ENCODE measurements at regions not wholly inside any gene's neighbourhood (a gene's known extent, or its start where the extent isn't known, plus 50 kb on each side); places are given as distances from the start of the nearest gene placed in this dataset.

DNA sequence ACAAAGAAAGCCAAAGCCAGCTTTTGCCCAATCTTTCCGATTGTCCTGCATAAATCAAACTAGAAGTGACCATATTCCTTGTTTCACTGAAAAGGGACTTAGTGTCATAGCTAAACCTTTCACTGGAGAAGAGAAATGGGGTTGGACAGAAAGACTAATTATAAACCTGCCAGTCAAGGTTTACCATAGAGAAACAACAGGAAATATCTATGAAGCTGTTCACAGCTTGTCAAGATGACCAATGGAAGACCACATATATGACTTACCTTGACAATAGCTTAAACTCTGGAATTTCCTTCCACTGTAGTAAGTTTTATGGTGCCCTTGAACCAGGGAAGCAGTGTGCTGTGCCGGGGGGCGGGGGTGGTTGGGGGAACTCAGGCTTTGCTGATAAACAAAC is 107.7 kb upstream of the PHACTR1 start:
- TF ChIP-seq, protein P1, sequence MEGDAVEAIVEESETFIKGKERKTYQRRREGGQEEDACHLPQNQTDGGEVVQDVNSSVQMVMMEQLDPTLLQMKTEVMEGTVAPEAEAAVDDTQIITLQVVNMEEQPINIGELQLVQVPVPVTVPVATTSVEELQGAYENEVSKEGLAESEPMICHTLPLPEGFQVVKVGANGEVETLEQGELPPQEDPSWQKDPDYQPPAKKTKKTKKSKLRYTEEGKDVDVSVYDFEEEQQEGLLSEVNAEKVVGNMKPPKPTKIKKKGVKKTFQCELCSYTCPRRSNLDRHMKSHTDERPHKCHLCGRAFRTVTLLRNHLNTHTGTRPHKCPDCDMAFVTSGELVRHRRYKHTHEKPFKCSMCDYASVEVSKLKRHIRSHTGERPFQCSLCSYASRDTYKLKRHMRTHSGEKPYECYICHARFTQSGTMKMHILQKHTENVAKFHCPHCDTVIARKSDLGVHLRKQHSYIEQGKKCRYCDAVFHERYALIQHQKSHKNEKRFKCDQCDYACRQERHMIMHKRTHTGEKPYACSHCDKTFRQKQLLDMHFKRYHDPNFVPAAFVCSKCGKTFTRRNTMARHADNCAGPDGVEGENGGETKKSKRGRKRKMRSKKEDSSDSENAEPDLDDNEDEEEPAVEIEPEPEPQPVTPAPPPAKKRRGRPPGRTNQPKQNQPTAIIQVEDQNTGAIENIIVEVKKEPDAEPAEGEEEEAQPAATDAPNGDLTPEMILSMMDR (IDR thresholded peaks at IDR 0.05; ENCODE audit: insufficient read depth, low read depth, low read length, missing control alignments): no peak
- no peak overlapping the region for H3K4me3 ChIP-seq (ENCODE audit: low read length)
- no peak for DNase-seq (ENCODE audit: low read depth)

DNA sequence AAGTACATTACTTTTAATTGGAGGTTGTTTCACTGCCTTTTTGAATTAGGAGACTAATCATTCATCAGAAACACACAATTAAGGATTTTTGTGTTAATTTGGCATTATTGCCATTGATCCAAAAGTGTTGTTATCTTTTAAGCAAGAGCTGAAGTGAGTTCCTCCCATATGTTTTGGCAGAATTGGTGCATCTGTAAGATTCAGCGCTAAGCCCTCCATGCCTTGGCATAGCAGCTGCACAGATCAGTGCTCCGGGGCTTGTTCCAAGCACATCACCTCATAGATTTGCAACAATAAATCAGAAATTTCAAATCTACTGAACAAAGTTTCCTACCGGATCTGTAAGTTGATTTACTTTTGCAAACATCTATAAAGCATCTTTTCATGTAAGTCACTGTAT is 106.8 kb upstream of the PHACTR1 start:
- no peak overlapping the region for H3K4me3 ChIP-seq (ENCODE audit: low read length)
- TF ChIP-seq, protein P1 (IDR thresholded peaks at IDR 0.05; ENCODE audit: insufficient read depth, low read depth, low read length, missing control alignments): no peak
- no peak for DNase-seq (ENCODE audit: low read depth)

DNA sequence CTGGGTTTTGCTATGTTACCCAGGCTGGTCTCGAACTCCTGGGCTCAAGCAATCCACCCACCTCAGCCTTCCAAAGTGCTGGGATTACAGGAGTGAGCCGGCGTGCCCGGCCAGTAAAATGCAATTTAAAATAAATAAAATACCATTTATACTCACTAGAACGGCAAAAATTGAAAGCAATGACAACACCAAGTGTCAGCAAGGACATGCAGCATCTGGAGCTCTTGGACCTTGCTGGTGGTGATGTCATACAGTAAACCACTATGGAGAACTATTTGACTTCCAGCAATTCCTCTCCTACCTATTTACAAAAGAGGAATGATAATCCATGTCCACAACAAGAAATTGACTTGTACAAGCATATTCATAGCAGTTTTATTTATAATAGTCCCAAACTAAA is 105.7 kb upstream of the PHACTR1 start:
- TF ChIP-seq, protein P1 (IDR thresholded peaks at IDR 0.05; ENCODE audit: insufficient read depth, low read depth, low read length, missing control alignments): no peak
- no peak for DNase-seq (ENCODE audit: low read depth)
- H3K4me3 ChIP-seq (ENCODE audit: low read length): no peak overlapping the region

DNA sequence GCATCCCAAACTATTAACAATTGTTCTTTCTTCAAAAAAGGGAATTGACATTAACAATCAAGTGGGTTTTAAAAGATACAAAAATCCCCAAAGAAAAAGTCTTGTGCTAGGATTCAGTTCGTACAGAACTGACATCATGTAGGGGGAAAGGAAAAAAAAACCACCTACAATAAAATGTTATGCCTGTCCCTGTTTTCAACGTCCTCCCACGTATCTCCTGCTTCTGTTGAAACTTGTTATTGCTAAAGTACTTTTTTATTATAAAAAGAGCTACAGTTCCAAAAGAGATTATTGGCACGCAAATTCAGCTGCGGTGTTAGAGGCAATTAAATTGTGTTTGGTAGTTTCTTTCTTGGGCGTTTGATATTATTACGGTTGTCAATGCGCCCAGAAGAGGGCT is 102.8 kb upstream of the PHACTR1 start:
- no peak for DNase-seq (ENCODE audit: low read depth)
- TF ChIP-seq, protein P1 (IDR thresholded peaks at IDR 0.05; ENCODE audit: insufficient read depth, low read depth, low read length, missing control alignments): no peak
- H3K4me3 ChIP-seq (ENCODE audit: low read length): no peak overlapping the region

DNA sequence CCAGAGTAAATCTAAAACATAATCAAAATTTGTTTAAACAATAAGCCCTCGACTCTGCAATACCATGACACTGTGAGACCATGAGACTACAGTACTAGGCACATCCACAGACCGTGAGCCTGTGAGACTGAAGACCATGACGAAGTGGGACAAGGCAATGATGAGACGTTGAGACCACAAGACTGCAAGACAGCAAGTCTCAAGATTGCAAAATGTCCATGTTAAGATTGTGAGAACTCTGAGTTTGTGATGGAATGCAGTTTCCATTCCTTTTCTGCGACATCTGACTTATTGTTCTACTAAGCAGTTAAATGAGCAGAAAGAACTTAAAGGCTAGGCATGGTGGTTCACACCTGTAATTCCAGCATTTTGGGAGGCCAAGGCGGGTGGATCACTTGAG is 102.1 kb upstream of the PHACTR1 start:
- TF ChIP-seq, protein P1 (IDR thresholded peaks at IDR 0.05; ENCODE audit: insufficient read depth, low read depth, low read length, missing control alignments): no peak
- no peak overlapping the region for H3K4me3 ChIP-seq (ENCODE audit: low read length)

DNA sequence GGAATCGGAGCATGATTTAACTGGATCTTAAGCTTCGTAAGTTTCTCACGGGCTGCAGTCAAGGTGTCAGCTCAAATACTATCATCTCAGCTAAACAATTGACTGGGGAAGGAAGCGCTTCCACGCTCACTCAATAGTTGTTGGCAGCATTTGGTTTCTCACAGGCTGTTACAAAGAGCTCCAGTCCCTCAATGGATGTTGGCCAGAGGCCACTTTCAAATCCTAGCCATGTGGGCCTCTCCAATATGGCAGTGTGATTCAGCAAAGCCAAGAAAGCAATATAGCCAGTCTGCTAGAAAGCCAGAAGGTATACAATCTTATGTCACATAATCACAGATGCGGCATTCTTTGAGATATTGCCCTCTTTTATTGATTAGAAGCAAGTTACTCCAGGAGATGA is 98.3 kb upstream of the PHACTR1 start:
- TF ChIP-seq, protein P1 (IDR thresholded peaks at IDR 0.05; ENCODE audit: insufficient read depth, low read depth, low read length, missing control alignments): no peak
- no peak for DNase-seq (ENCODE audit: low read depth)
- no peak overlapping the region for H3K4me3 ChIP-seq (ENCODE audit: low read length)

More for the DNA sequence above, 102.1 kb upstream of the PHACTR1 start:
- no peak for DNase-seq (ENCODE audit: low read depth)

DNA sequence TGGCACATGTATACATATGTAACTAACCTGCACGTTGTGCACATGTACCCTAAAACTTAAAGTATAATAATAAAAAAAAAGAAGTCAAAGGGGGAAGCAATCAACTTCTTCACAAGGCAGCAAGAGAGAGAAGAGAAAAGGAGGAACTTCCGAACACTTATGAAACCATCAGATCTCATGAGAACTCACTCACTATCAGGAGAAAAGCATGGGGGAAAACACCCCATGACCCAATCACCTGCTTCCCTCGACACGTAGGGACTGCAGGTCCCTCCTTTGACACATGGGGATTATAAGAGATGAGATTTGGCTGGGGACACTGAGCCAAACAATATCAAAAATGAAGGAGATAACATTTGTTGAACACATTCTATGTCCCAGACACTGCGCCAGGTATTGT is 94.8 kb upstream of the PHACTR1 start:
- no peak overlapping the region for H3K4me3 ChIP-seq (ENCODE audit: low read length)
- DNase-seq (ENCODE audit: low read depth): no peak
- TF ChIP-seq, protein P1 (IDR thresholded peaks at IDR 0.05; ENCODE audit: insufficient read depth, low read depth, low read length, missing control alignments): no peak
